ENCODE measurements at regions not wholly inside any gene's neighbourhood (a gene's known extent, or its start where the extent isn't known, plus 50 kb on each side); places are given as distances from the start of the nearest gene placed in this dataset.

- TF ChIP-seq, protein P1, sequence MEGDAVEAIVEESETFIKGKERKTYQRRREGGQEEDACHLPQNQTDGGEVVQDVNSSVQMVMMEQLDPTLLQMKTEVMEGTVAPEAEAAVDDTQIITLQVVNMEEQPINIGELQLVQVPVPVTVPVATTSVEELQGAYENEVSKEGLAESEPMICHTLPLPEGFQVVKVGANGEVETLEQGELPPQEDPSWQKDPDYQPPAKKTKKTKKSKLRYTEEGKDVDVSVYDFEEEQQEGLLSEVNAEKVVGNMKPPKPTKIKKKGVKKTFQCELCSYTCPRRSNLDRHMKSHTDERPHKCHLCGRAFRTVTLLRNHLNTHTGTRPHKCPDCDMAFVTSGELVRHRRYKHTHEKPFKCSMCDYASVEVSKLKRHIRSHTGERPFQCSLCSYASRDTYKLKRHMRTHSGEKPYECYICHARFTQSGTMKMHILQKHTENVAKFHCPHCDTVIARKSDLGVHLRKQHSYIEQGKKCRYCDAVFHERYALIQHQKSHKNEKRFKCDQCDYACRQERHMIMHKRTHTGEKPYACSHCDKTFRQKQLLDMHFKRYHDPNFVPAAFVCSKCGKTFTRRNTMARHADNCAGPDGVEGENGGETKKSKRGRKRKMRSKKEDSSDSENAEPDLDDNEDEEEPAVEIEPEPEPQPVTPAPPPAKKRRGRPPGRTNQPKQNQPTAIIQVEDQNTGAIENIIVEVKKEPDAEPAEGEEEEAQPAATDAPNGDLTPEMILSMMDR (IDR thresholded peaks at IDR 0.05 in 2 of 3, conservative IDR thresholded peaks at IDR 0.05 in 1 of 3; ENCODE audit: insufficient read depth in 2 of 3, low read depth in 1 of 3, low read length in 3 of 3), result no peak
- TF ChIP-seq, protein P2, sequence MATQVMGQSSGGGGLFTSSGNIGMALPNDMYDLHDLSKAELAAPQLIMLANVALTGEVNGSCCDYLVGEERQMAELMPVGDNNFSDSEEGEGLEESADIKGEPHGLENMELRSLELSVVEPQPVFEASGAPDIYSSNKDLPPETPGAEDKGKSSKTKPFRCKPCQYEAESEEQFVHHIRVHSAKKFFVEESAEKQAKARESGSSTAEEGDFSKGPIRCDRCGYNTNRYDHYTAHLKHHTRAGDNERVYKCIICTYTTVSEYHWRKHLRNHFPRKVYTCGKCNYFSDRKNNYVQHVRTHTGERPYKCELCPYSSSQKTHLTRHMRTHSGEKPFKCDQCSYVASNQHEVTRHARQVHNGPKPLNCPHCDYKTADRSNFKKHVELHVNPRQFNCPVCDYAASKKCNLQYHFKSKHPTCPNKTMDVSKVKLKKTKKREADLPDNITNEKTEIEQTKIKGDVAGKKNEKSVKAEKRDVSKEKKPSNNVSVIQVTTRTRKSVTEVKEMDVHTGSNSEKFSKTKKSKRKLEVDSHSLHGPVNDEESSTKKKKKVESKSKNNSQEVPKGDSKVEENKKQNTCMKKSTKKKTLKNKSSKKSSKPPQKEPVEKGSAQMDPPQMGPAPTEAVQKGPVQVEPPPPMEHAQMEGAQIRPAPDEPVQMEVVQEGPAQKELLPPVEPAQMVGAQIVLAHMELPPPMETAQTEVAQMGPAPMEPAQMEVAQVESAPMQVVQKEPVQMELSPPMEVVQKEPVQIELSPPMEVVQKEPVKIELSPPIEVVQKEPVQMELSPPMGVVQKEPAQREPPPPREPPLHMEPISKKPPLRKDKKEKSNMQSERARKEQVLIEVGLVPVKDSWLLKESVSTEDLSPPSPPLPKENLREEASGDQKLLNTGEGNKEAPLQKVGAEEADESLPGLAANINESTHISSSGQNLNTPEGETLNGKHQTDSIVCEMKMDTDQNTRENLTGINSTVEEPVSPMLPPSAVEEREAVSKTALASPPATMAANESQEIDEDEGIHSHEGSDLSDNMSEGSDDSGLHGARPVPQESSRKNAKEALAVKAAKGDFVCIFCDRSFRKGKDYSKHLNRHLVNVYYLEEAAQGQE (IDR thresholded peaks at IDR 0.05; ENCODE audit: borderline replicate concordance), result no peak
- TF ChIP-seq, protein P2 (CRISPR knock-in tag; IDR thresholded peaks at IDR 0.05; ENCODE audit: low read depth), result no peak
- TF ChIP-seq GATAD2A (IDR thresholded peaks at IDR 0.05) (no peak), ARHGAP35 (IDR thresholded peaks at IDR 0.05; ENCODE audit: partially characterized antibody) (no peak), EP300 (IDR thresholded peaks at IDR 0.05; ENCODE audit: low read length) (no peak), DPF2 (IDR thresholded peaks at IDR 0.05) (no peak), TRIM24 (IDR thresholded peaks at IDR 0.05) (no peak), HEY1 (CRISPR knock-in tag; IDR thresholded peaks at IDR 0.05; ENCODE audit: borderline replicate concordance) (no peak), POLR2A (conservative IDR thresholded peaks at IDR 0.05) (no peak), ZBTB7A (IDR thresholded peaks at IDR 0.05; ENCODE audit: borderline replicate concordance, control insufficient read depth, low read depth, low read length) (no peak), ZNF23 (CRISPR knock-in tag; IDR thresholded peaks at IDR 0.05) (no peak), RCOR1 (IDR thresholded peaks at IDR 0.05; ENCODE audit: borderline replicate concordance in 1 of 2, low read depth in 2 of 2, low read length in 2 of 2) (no peak)
- TF ChIP-seq, protein P3, sequence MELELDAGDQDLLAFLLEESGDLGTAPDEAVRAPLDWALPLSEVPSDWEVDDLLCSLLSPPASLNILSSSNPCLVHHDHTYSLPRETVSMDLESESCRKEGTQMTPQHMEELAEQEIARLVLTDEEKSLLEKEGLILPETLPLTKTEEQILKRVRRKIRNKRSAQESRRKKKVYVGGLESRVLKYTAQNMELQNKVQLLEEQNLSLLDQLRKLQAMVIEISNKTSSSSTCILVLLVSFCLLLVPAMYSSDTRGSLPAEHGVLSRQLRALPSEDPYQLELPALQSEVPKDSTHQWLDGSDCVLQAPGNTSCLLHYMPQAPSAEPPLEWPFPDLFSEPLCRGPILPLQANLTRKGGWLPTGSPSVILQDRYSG (tag; conservative IDR thresholded peaks at IDR 0.05; ENCODE audit: low read depth), result no peak
These were observed 51.6 kb upstream of the HPDL start for GRCh38 chr1:45275054-45275453.

Data from K562 (cell line).